ENCODE measurements at regions not wholly inside any gene's neighbourhood (a gene's known extent, or its start where the extent isn't known, plus 50 kb on each side); places are given as distances from the start of the nearest gene placed in this dataset.

DNA sequence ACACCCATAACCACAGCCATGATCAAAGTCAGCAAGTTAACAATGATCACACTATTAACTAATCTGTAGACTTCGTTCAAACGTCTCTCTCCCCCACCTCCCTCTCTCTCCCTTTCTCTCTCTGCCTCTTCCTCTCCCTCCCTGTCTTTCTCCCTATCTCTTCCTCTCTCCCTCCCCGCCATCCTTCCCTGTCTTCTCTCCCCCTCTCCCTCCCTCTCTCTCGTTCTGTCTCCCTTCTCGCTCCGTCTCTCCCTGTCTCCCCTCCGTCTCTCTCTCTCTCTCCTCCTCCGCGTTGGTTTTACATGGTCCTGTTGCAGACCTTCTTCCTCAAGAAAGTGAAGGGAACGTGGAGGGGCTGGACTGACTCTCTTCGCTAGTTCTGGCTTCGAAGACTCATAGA lies 308.9 kb upstream of the FOXQ1 start:
- Mint-ChIP-seq H3K4me3 (no peak overlapping the region), H3K36me3 (no peaks in the 10 kb centered on the region), H3K27me3 (ENCODE audit: low read depth) (no peaks in the 10 kb centered on the region; the same call in 1 of the 2 replicates), H3K9me3 (no peaks in the 10 kb centered on the region), H3K27ac (no peak overlapping the region), H3K4me1 (no peaks in the 10 kb centered on the region)
- CTCF ChIA-PET: no interaction called here
- DNase-seq (ENCODE audit: low spot score) (no peak), ATAC-seq (no peak)
- POLR2A ChIA-PET: no interaction called here
- TF ChIP-seq, protein P1, sequence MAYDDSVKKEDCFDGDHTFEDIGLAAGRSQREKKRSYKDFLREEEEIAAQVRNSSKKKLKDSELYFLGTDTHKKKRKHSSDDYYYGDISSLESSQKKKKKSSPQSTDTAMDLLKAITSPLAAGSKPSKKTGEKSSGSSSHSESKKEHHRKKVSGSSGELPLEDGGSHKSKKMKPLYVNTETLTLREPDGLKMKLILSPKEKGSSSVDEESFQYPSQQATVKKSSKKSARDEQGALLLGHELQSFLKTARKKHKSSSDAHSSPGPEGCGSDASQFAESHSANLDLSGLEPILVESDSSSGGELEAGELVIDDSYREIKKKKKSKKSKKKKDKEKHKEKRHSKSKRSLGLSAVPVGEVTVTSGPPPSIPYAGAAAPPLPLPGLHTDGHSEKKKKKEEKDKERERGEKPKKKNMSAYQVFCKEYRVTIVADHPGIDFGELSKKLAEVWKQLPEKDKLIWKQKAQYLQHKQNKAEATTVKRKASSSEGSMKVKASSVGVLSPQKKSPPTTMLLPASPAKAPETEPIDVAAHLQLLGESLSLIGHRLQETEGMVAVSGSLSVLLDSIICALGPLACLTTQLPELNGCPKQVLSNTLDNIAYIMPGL (CRISPR knock-in tag; IDR thresholded peaks at IDR 0.05): no peak
- no peak for TF ChIP-seq SMAD3 (CRISPR knock-in tag; IDR thresholded peaks at IDR 0.05; ENCODE audit: borderline replicate concordance)
- TF ChIP-seq, protein P2, sequence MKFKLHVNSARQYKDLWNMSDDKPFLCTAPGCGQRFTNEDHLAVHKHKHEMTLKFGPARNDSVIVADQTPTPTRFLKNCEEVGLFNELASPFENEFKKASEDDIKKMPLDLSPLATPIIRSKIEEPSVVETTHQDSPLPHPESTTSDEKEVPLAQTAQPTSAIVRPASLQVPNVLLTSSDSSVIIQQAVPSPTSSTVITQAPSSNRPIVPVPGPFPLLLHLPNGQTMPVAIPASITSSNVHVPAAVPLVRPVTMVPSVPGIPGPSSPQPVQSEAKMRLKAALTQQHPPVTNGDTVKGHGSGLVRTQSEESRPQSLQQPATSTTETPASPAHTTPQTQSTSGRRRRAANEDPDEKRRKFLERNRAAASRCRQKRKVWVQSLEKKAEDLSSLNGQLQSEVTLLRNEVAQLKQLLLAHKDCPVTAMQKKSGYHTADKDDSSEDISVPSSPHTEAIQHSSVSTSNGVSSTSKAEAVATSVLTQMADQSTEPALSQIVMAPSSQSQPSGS (CRISPR knock-in tag; IDR thresholded peaks at IDR 0.05; ENCODE audit: borderline replicate concordance, low read depth): no peak
- TF ChIP-seq NR3C1 (CRISPR knock-in tag; conservative IDR thresholded peaks at IDR 0.05; ENCODE audit: low read depth): no peak
- TF ChIP-seq, protein P3, sequence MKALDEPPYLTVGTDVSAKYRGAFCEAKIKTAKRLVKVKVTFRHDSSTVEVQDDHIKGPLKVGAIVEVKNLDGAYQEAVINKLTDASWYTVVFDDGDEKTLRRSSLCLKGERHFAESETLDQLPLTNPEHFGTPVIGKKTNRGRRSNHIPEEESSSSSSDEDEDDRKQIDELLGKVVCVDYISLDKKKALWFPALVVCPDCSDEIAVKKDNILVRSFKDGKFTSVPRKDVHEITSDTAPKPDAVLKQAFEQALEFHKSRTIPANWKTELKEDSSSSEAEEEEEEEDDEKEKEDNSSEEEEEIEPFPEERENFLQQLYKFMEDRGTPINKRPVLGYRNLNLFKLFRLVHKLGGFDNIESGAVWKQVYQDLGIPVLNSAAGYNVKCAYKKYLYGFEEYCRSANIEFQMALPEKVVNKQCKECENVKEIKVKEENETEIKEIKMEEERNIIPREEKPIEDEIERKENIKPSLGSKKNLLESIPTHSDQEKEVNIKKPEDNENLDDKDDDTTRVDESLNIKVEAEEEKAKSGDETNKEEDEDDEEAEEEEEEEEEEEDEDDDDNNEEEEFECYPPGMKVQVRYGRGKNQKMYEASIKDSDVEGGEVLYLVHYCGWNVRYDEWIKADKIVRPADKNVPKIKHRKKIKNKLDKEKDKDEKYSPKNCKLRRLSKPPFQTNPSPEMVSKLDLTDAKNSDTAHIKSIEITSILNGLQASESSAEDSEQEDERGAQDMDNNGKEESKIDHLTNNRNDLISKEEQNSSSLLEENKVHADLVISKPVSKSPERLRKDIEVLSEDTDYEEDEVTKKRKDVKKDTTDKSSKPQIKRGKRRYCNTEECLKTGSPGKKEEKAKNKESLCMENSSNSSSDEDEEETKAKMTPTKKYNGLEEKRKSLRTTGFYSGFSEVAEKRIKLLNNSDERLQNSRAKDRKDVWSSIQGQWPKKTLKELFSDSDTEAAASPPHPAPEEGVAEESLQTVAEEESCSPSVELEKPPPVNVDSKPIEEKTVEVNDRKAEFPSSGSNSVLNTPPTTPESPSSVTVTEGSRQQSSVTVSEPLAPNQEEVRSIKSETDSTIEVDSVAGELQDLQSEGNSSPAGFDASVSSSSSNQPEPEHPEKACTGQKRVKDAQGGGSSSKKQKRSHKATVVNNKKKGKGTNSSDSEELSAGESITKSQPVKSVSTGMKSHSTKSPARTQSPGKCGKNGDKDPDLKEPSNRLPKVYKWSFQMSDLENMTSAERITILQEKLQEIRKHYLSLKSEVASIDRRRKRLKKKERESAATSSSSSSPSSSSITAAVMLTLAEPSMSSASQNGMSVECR (CRISPR knock-in tag; IDR thresholded peaks at IDR 0.05; ENCODE audit: borderline replicate concordance): no peak
- TF ChIP-seq, protein P4, sequence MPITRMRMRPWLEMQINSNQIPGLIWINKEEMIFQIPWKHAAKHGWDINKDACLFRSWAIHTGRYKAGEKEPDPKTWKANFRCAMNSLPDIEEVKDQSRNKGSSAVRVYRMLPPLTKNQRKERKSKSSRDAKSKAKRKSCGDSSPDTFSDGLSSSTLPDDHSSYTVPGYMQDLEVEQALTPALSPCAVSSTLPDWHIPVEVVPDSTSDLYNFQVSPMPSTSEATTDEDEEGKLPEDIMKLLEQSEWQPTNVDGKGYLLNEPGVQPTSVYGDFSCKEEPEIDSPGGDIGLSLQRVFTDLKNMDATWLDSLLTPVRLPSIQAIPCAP (CRISPR knock-in tag; IDR thresholded peaks at IDR 0.05): no peak
- no peak for TF ChIP-seq ETV6 (CRISPR knock-in tag; IDR thresholded peaks at IDR 0.05)
- TF ChIP-seq HMGA2 (CRISPR knock-in tag; IDR thresholded peaks at IDR 0.05): no peak
- TF ChIP-seq ELF4 (CRISPR knock-in tag; IDR thresholded peaks at IDR 0.05; ENCODE audit: low read depth): no peak
- no peak for TF ChIP-seq IRF2 (CRISPR knock-in tag; IDR thresholded peaks at IDR 0.05; ENCODE audit: borderline replicate concordance, low read depth)
- no peak for TF ChIP-seq SOX15 (CRISPR knock-in tag; IDR thresholded peaks at IDR 0.05)

DNA sequence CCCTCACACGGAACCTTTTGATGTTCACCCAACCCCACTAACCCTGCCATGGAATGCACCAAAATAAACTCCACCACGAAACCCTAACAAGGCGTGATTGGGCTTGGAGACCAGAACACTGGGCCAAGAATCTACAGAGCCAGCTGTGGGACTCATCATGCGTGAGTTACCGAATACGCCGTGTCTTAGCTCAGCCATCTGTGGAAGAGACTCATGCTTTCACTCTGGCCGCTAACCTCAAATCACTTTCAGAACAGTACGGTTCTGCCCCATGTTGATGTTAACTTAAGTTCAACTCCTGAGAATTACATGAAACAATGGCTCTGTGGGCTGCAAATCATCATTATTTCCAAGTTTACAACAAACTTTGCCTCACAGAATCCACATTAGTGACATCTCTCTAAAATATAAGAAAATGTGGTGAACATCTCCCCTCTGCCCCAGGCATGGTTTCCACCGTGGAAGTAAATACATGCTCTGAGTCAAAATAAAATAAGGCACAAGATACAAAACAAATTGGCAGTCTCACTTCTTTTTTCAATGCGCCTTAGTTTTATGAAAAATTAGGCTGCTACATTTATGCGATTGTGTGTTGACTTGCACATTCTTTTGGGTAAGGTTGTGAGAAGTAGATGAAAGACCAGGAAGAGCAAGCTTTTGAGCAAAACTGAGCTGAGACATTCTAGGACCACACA lies 308.9 kb upstream of the EXOC2 start:
- ATAC-seq (no peak), DNase-seq (ENCODE audit: low spot score) (no peak)
- POLR2A ChIA-PET: no interaction called here
- TF ChIP-seq ZNF416 (CRISPR knock-in tag; IDR thresholded peaks at IDR 0.05) (no peak), SOX15 (CRISPR knock-in tag; IDR thresholded peaks at IDR 0.05) (no peak), FOXJ3 (CRISPR knock-in tag; IDR thresholded peaks at IDR 0.05; ENCODE audit: borderline replicate concordance) (no peak), ZBTB21 (CRISPR knock-in tag; IDR thresholded peaks at IDR 0.05; ENCODE audit: borderline replicate concordance) (no peak), TEAD1 (CRISPR knock-in tag; IDR thresholded peaks at IDR 0.05) (no peak)
- TF ChIP-seq, protein P5, sequence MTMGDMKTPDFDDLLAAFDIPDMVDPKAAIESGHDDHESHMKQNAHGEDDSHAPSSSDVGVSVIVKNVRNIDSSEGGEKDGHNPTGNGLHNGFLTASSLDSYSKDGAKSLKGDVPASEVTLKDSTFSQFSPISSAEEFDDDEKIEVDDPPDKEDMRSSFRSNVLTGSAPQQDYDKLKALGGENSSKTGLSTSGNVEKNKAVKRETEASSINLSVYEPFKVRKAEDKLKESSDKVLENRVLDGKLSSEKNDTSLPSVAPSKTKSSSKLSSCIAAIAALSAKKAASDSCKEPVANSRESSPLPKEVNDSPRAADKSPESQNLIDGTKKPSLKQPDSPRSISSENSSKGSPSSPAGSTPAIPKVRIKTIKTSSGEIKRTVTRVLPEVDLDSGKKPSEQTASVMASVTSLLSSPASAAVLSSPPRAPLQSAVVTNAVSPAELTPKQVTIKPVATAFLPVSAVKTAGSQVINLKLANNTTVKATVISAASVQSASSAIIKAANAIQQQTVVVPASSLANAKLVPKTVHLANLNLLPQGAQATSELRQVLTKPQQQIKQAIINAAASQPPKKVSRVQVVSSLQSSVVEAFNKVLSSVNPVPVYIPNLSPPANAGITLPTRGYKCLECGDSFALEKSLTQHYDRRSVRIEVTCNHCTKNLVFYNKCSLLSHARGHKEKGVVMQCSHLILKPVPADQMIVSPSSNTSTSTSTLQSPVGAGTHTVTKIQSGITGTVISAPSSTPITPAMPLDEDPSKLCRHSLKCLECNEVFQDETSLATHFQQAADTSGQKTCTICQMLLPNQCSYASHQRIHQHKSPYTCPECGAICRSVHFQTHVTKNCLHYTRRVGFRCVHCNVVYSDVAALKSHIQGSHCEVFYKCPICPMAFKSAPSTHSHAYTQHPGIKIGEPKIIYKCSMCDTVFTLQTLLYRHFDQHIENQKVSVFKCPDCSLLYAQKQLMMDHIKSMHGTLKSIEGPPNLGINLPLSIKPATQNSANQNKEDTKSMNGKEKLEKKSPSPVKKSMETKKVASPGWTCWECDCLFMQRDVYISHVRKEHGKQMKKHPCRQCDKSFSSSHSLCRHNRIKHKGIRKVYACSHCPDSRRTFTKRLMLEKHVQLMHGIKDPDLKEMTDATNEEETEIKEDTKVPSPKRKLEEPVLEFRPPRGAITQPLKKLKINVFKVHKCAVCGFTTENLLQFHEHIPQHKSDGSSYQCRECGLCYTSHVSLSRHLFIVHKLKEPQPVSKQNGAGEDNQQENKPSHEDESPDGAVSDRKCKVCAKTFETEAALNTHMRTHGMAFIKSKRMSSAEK (CRISPR knock-in tag; IDR thresholded peaks at IDR 0.05; ENCODE audit: borderline replicate concordance): no peak
- no peaks in the 10 kb centered on the region for H3K9me3 Mint-ChIP-seq
- H3K27ac Mint-ChIP-seq: no peak overlapping the region
- CTCF ChIA-PET: no interaction called here
- no peaks in the 10 kb centered on the region for H3K36me3 Mint-ChIP-seq
- H3K4me1 Mint-ChIP-seq: no peaks in the 10 kb centered on the region
- no peaks in the 10 kb centered on the region; the same call in 1 of the 2 replicates for H3K27me3 Mint-ChIP-seq (ENCODE audit: low read depth)
- no peak overlapping the region for H3K4me3 Mint-ChIP-seq
